G401 (cell line): ENCODE measurements at regions not wholly inside any gene's neighbourhood (a gene's known extent, or its start where the extent isn't known, plus 50 kb on each side); places are given as distances from the start of the nearest gene placed in this dataset.
"Not testable (repeated sequence)": the region's sequence is repeated elsewhere in the genome, so short reads cannot be mapped to it uniquely, and the experiment has no call there.

ENCODE experiments used
- DNase-seq: peaks from one replicate; pipeline ENCODE4 v3.0.0-alpha.2; 2015; ENCODE audit warnings: low spot score
- in situ Hi-C: cut with HindIII; loops from 2 replicates; pipeline ENCODE4 v1.10.0; 2016; ENCODE audit warnings: low sequenced_read_pairs, mixed read lengths

DNA sequence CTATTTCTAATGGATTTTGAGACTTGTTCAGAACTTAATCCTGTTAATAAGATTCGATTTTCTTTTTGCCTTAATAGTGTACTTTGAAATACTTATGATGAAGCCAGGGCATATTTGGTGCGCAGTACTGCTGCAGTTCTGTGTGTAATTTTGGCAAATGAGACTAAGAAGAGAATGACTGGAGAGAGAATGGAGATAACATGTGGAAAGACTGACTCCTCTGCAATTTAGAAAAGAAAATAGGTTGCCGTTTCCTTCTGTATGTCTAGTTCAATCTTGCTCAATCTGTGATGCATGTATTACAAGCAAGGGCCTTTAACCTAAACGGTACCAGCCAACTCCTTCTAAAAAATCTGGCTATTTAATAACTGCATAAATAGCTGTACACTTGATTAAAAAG lies 285.1 kb upstream of the CDH11 start:
- in situ Hi-C loops = no loop called here

DNA sequence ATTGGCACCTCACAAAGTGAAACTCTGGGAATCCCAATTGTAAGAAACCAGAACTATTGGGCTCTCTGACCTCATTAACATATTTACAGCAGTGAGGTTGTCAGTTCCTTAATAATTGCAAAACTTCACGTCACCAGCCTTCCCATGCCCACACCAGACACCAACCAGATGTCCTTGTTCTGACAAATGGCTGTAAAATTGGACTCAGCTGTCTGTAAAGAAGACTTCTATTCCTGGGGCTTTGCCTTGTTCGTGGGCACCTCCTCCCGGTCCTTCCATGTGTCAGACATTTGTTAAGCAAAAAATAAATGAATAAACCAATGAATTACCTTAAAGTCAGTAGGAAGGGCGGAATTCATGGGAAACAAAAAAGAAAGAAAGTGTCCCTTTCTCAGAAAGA lies 284.3 kb upstream of the CDH11 start:
- in situ Hi-C loops = no loop called here
- DNase-seq = no peak

More for the DNA sequence above, 285.1 kb upstream of the CDH11 start:
- no peak for DNase-seq

GRCh38 chr16:65394281-65394680 lies 272.4 kb upstream of the CDH11 start:
- in situ Hi-C loops = no loop called here
- DNase-seq = no peak

GRCh38 chr16:65392806-65393565 lies 271.1 kb upstream of the CDH11 start:
- in situ Hi-C loops = no loop called here
- no peak for DNase-seq

- no peak for DNase-seq
- in situ Hi-C loops = no loop called here
These were observed 266.7 kb upstream of the CDH11 start for GRCh38 chr16:65388592-65388991.

DNA sequence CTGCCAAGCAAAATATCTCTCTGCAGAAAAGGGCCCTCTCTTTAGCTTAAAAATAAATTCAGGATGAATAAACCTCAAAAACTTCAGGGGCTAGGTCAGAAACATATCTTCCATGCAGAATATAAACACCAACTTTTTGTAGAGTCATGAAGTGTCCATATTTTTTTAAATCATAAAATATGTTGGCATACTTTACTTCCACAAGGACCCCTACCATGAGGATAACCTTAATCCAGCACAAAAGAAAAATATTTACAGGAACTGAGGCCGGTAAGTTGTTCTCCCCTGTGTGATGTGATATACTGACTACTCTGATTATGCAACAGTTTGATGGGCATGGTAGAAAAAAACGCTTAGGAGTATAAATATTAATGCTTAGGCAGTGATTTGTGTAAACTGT lies 264.8 kb upstream of the CDH11 start:
- in situ Hi-C loops = no loop called here
- DNase-seq = no peak

DNA sequence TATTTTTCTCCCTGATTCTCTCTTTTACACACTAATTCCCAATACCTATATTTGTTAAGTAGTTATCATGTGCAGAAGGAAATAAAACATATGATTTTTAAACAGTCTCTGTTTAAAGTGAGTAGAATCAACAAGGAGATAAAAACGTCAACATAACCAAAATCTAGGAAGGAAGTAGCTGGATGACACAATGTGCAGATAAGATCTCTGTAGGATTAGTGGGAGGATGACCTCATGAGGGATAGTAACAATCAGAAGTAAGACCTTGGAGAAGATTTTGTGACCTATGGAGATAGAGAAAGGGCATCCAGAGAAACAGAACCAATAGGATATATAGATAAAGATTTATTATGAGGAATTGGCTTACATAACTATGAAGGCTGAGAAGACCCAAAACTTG lies 262.6 kb upstream of the CDH11 start:
- in situ Hi-C loops = no loop called here
- no peak for DNase-seq

DNA sequence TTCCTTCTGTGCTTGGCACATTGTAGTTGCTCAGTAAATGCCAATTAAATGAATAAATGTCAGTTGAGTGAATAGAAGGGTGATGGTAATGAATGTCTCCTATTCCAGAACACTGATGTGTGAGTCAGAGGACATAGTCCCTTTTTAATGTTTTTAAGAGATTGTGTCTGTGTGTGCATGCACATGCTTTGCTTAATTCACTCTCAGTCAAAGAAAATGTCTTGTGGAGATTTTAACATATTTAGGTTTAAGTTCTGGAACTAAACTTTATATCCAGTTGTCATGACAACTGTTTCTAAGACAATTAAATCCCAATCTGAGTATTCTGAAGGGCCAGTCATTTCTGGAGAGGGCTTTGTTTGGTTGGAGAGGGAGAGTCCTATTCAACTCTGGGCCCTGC lies 255.3 kb upstream of the CDH11 start:
- no peak for DNase-seq
- in situ Hi-C loops = no loop called here

DNA sequence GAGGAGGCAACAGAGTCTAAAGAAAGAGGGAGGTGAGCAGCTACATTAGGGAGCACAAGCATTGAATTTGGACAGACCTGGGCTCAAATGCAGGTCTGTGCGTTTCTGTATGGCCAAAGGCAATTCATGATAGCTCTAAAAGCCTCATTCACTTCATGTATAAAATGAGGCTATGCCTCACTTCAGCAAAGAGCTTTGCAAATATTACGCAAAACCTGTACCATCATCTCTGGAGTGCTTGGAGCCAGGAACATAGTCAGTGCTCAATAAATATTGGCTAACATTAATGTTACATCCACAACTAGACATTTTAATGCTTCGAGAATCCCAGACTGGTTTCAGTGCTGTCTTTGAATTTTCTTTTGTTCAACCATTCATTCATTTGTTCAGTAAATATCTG lies 254.7 kb upstream of the CDH11 start:
- no peak for DNase-seq
- in situ Hi-C loops = no loop called here

- in situ Hi-C loops = no loop called here
- DNase-seq = no peak
These were observed 253.8 kb upstream of the CDH11 start for GRCh38 chr16:65375651-65376050.

GRCh38 chr16:65373097-65373496 lies 251.2 kb upstream of the CDH11 start:
- DNase-seq = no peak
- in situ Hi-C loops = no loop called here

DNA sequence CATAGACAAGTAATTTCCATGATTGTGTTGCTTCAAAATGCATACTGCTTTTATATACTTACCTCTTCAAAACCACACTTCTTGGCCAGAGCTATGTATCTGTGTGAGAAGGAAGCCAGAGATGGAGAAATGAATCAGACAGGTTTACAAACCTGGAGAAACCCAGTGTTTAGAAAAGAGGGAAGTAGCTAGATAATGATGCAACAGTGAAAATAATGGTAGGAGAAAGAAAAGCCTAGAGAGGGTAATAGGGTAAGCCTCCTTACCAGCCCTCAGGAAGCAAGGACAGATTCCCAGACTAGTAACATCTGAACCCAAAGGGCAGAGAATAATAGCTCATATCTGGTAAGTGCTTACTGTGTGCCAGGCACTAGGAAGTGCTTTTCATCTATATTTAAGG lies 250.3 kb upstream of the CDH11 start:
- in situ Hi-C loops = no loop called here
- DNase-seq = no peak

GRCh38 chr16:65365732-65366715 lies 244.2 kb upstream of the CDH11 start:
- in situ Hi-C loops = no loop called here
- DNase-seq = no peak

DNA sequence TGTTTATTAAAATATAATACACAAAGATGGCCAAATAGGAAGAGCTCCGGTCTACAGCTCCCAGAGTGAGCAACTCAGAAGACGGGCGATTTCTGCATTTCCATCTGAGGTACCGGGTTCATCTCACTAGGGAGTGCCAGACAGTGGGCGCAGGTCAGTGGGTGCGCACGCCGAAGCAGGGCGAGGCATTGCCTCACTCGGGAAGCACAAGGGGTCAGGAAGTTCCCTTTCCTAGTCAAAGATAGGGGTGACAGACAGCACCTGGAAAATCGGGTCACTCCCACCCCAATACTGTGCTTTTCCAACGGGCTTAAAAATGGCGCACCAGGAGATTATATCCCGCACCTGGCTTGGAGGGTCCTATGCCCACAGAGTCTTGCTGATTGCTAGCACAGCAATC lies 234.9 kb upstream of the CDH11 start:
- in situ Hi-C loops, DNase-seq: not testable (repeated sequence)

DNA sequence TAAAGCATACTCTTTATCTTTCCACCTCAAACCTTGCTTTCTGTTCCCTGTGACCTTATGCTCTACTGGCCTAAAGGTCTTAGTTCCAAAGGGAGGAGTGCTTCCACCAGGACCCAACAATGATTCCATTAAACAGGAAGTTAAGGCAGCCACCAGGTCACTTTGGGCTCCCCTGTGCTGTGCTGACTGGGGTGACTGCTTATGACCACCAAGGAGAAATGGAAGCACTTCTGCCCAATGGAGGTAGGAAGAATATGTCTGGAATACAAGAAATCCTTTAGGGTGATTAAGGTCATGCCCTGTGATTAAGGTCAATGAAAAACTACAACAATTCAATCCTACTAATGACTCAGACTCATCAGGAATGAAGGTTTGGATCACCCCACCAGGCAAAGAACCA lies 233.8 kb upstream of the CDH11 start:
- no peak for DNase-seq
- in situ Hi-C loops = no loop called here

DNA sequence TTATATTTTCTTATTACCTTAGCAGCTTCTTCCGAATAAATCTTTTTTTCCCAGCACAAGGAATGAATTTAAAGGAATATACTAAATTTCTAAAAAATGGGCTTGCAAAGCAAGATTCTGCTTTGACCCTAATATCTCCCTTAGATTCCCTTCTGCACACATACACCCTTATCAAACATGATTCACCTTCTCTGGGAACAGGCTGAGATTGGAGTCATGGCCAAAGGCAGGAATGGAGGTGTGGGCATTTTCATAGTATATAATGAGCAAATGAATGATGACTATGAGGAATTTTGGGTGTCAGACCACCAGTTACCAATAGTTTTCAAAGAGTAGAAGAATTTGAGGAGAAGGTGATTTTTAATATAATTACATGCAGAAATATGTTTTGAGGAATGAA lies 231.3 kb upstream of the CDH11 start:
- DNase-seq = no peak
- in situ Hi-C loops = no loop called here

DNA sequence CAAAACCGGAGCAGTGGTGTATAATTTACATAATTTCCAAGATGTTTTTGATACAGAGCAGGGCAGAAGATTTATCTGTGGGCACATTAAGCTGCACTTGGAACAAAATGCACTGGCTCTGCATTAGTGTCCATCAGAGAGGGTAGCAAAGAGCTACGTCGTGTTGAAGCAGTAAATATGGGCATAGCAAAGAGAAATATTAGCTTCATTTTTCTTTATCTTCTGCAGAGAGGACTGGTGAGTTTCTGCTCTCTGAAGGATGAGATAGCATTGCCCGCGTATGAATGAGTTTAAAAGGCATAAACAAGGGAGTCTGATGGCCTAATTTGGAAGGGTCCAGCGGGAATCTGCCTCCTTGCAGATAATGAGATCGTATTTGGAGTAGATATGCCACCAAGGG lies 227.8 kb upstream of the CDH11 start:
- in situ Hi-C loops = no loop called here
- DNase-seq = no peak

DNA sequence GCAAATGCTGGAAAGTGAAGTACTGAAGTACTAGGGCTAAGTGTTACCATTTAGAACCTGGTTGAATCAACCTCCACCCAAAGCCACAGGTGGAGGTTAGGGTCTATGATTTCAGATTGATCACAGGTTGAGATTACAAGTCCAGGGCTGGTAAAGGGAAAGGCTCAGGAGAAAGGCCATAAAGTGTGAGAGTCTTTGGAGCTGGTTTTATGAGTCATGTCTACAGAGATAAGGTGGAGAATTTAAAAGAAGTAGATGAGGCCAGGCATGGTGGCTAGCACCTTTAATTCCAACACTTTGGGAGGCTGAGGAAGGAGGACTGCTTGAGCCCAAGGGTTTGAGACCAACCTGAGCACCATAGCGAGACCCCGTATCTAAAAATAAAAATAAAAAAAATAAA lies 221.7 kb upstream of the CDH11 start:
- in situ Hi-C loops = no loop called here
- DNase-seq = no peak

DNA sequence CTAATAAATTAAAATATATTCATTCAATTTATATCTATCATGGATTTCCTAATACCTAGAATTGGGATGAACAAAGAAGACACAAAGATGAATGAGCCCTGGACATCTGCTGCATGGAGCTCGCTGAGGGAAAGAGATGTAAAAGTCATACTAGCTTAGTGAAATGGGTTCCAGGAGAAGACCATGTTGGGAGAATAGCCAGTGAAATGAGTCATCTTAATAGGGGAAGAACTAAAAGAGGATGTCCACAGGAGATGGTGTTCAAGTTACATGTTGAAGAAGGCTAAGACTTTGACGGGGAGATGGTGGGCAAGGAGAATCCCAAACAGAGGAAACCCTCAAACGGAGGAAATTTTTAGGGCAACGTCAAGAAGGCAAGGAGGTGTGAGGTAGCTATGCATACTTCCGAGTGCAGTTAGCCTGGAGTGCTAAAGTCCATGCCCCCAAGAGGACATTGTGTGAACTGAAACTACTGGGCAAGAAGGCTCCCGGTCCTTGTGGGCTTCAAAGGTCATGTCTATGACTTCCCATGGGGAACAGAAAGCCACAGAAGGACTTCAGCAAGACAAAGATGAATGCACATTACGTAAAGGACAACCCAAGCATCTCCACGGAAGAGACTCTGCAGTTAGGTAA lies 220.5 kb upstream of the CDH11 start:
- in situ Hi-C loops = no loop called here
- DNase-seq = no peak

GRCh38 chr16:65339062-65339461 lies 217.2 kb upstream of the CDH11 start:
- in situ Hi-C loops = no loop called here
- DNase-seq = no peak
